Heart right ventricle (tissue), 16 donors: ENCODE measurements at regions not wholly inside any gene's neighbourhood (a gene's known extent, or its start where the extent isn't known, plus 50 kb on each side); places are given as distances from the start of the nearest gene placed in this dataset.
"Not testable (repeated sequence)": the region's sequence is repeated elsewhere in the genome, so short reads cannot be mapped to it uniquely, and the experiment has no call there.

Source experiments
- ATAC-seq, 8 donors: fragments of 200-7000 bp; cut with Tn5 transposase; one replicate each; pipeline ENCODE4 v1.9.1; 2020; ENCODE audit warnings: mild to moderate bottlenecking in 8 of 8, moderate library complexity in 8 of 8, moderate number of reproducible peaks in 1 of 8
- DNase-seq, 2 donors: peaks; one replicate each; pipeline ENCODE4 v3.0.0-alpha.2; 2020
- H3K27ac ChIP-seq, 10 donors: fragments of 200-600 bp; sonication (generic) in 2 of 10; one replicate each; pipeline versions ENCODE4 v1.5.0 to v1.8.0; 2020 to 2022; ENCODE audit warnings: mild to moderate bottlenecking in 3 of 10
- H3K27me3 ChIP-seq, 7 donors: fragments of 200-600 bp; one replicate each; pipeline ENCODE4 v1.8.0; 2021 to 2022; ENCODE audit warnings: mild to moderate bottlenecking in 2 of 7
- H3K36me3 ChIP-seq, 9 donors: fragments of 200-600 bp; sonication (generic) in 1 of 9; one replicate each; pipeline versions ENCODE4 v1.5.0 to v1.8.0; 2020 to 2022; ENCODE audit warnings: mild to moderate bottlenecking in 2 of 9
- H3K4me1 ChIP-seq, 9 donors: fragments of 200-600 bp; sonication (generic) in 1 of 9; one replicate each; pipeline versions ENCODE4 v1.5.0 to v1.8.0; 2020 to 2022; ENCODE audit warnings: mild to moderate bottlenecking in 4 of 9
- H3K4me3 ChIP-seq, 10 donors: fragments of 200-600 bp; sonication (generic) in 2 of 10; one replicate each; pipeline versions ENCODE4 v1.5.0 to v1.8.0; 2020 to 2022; ENCODE audit warnings: mild to moderate bottlenecking in 7 of 10, moderate library complexity in 2 of 10
- H3K9me3 ChIP-seq, 11 donors: fragments of 200-600 bp in 10 of 11; sonication (generic) in 2 of 11; one replicate each; pipeline versions ENCODE4 v1.5.0 to v1.8.0; 2013 to 2022; ENCODE audit warnings: mild to moderate bottlenecking in 2 of 11, control low read depth in 1 of 11, moderate library complexity in 1 of 11
- CTCF ChIP-seq, 9 donors: fragments of 200-600 bp; sonication (generic) in 2 of 9; IDR thresholded peaks; one replicate each; pipeline versions ENCODE4 v1.5.0 to v1.8.0; 2021 to 2022; ENCODE audit warnings: antibody characterized with exemption in 9 of 9, mild to moderate bottlenecking in 5 of 9, moderate library complexity in 1 of 9
- WGBS, 2 donors: extraction: QIAGEN DNeasy Blood & Tissue Kit; methylation state at CpG; one replicate each; pipeline ENCODE4 v1.1.7; 2013; ENCODE audit warnings: inconsistent platforms in 1 of 2; 5-methylcytosine and 5-hydroxymethylcytosine counted together
- intact Hi-C, 10 donors: fragments of 100-400 bp; cut with DNase I; formaldehyde crosslinking; loops; one replicate each; pipeline versions ENCODE4 v1.11.1 to v1.14.2; 2022
- donor health status: Arrhythmogenic right ventricular cardiomyopathy.
- donor health status: ischemic (EF 13 %, LVEDD 7.1; RV severe dilation, severe dysfunction).
- donor health status: healthy with polysubstance abuse.
- donor health status: DM: no; HTN: yes; CAD: no.
- donor health status: DM: no; HTN: no; CAD: no.
- donor health status: ischemic (EF 25% LVEDD 6.9; RV normal size, moderate dysfunction).
- donor health status: ischemic (EF 25% LVEDD 5.7; RV mildly dilated, moderate dysfunction).
- donor health status: healthy.
- donor health status: DM: yes; HTN: yes; CAD: no.
- donor health status: Ischemic cardiomyopathy.
- donor health status: ischemic (EF 35%, LVEDD 5.7; RV mildly dilated, moderate dysfunction).
- donor health status: nonischemic (EF 11% LVEDD 7.7; RV severe dilation, severe dysfunction).
- donor health status: DM: yes; HTN: yes; CAD: no.
- donor health status: PGD.
- donor health status: ischemic (EF 29% LVEDD 5.4; RV normal size, mild dysfunction).
- donor health status: nonischemic (EF 23%, LVEDD 6.1; RV moderate dilation, normal function).

GRCh38 chr13:65125236-65125635, 2104.9 kb downstream of the PCDH9 start:
- Histone ChIP-seq H3K9me3 (no peaks in the 10 kb centered on the region), H3K4me1 (no peaks in the 10 kb centered on the region), H3K27ac (no peak overlapping the region), H3K4me3 (no peak overlapping the region), H3K27me3 (no peaks in the 10 kb centered on the region), H3K36me3 (no peaks in the 10 kb centered on the region)
- no peak for ATAC-seq
- TF ChIP-seq CTCF (IDR thresholded peaks at IDR 0.05) = no peak
- WGBS, 2 donors = 30 to 59% methylated on average over 1 of the region's 1 CpG
- intact Hi-C loops = no loop called here
- no peak for DNase-seq

- Histone ChIP-seq H3K4me1 (no peaks in the 10 kb centered on the region), H3K36me3 (no peaks in the 10 kb centered on the region), H3K4me3 (no peak overlapping the region), H3K9me3 (peaks cover 0 to 16% (median 0%) of the 10 kb centered on the region in 11 donors), H3K27me3 (no peaks in the 10 kb centered on the region), H3K27ac (no peak overlapping the region)
- DNase-seq = no peak
- ATAC-seq = no peak
- intact Hi-C loops = no loop called here
- no peak for TF ChIP-seq CTCF (IDR thresholded peaks at IDR 0.05)
- WGBS, 2 donors = 81 to 89% methylated on average over 3 of the region's 3 CpGs
Measured at GRCh38 chr13:65112531-65112941, 2117.6 kb downstream of the PCDH9 start.

- no peak for ATAC-seq
- DNase-seq = no peak
- H3K4me3 ChIP-seq = no peak overlapping the region
- 84 to 86% methylated on average over 1 of the region's 1 CpG for WGBS, 2 donors
- TF ChIP-seq CTCF (IDR thresholded peaks at IDR 0.05) = no peak
- no peak overlapping the region for H3K27ac ChIP-seq
- peaks cover 0 to 17% (median 0%) of the 10 kb centered on the region in 11 donors for H3K9me3 ChIP-seq
- intact Hi-C loops = no loop called here
- H3K36me3 ChIP-seq = no peaks in the 10 kb centered on the region
- no peaks in the 10 kb centered on the region for H3K4me1 ChIP-seq
- no peaks in the 10 kb centered on the region for H3K27me3 ChIP-seq
Measured at GRCh38 chr13:65112123-65112522, 2118.0 kb downstream of the PCDH9 start.

GRCh38 chr13:65111223-65111622, 2118.9 kb downstream of the PCDH9 start:
- Histone ChIP-seq H3K4me3 (no peak overlapping the region), H3K4me1 (no peaks in the 10 kb centered on the region), H3K27me3 (no peaks in the 10 kb centered on the region), H3K36me3 (no peaks in the 10 kb centered on the region), H3K27ac (no peak overlapping the region), H3K9me3 (peaks cover 0 to 18% (median 0%) of the 10 kb centered on the region in 11 donors)
- WGBS, 2 donors = 76 to 89% methylated on average over 1 of the region's 1 CpG
- DNase-seq (no peak), ATAC-seq (no peak)
- intact Hi-C loops = no loop called here
- no peak for TF ChIP-seq CTCF (IDR thresholded peaks at IDR 0.05)

- WGBS, 2 donors = 72 to 80% methylated on average over 3 of the region's 3 CpGs
- H3K4me1 ChIP-seq, H3K4me3 ChIP-seq, H3K27ac ChIP-seq, H3K36me3 ChIP-seq, H3K27me3 ChIP-seq, DNase-seq, ATAC-seq, intact Hi-C loops: not testable (repeated sequence)
- peaks cover 0 to 33% (median 0%) of the 10 kb centered on the region in 11 donors for H3K9me3 ChIP-seq
Measured at GRCh38 chr13:65104436-65104835, 2125.7 kb downstream of the PCDH9 start.
